HFFc6 (cell line): ENCODE measurements at regions not wholly inside any gene's neighbourhood (a gene's known extent, or its start where the extent isn't known, plus 50 kb on each side); places are given as distances from the start of the nearest gene placed in this dataset.
"Not testable (repeated sequence)": the region's sequence is repeated elsewhere in the genome, so short reads cannot be mapped to it uniquely, and the experiment has no call there.

Experiments used
- DNase-seq: peaks from one replicate; pipeline ENCODE4 v3.0.0-alpha.2; 2018
- H3K27ac Mint-ChIP-seq: 2 replicates; pipeline ENCODE4 v1.8.0; 2020; ENCODE audit warnings: mild to moderate bottlenecking, mixed read lengths
- H3K27me3 Mint-ChIP-seq: 2 replicates; pipeline ENCODE4 v1.8.0; 2021; ENCODE audit warnings: mild to moderate bottlenecking, moderate library complexity, mixed read lengths; ENCODE audit not compliant: insufficient read depth
- H3K36me3 Mint-ChIP-seq: 2 replicates; pipeline ENCODE4 v1.8.0; 2021; ENCODE audit warnings: low read depth, mixed read lengths
- H3K4me1 Mint-ChIP-seq: 2 replicates; pipeline ENCODE4 v1.8.0; 2020; ENCODE audit warnings: low read depth, mixed read lengths
- H3K4me3 Mint-ChIP-seq: 2 replicates; pipeline ENCODE4 v1.8.0; 2020; ENCODE audit warnings: mild to moderate bottlenecking, moderate library complexity, mixed read lengths
- H3K9me3 Mint-ChIP-seq: 2 replicates; pipeline ENCODE4 v1.8.0; 2020; ENCODE audit warnings: mild to moderate bottlenecking, mixed read lengths
- TF ChIP-seq, protein P1 (sequence below): fragments of 200-600 bp; sonication (generic); IDR thresholded peaks from 2 replicates; pipeline ENCODE4 v1.5.0; 2021; ENCODE audit warnings: antibody characterized with exemption, mild to moderate bottlenecking

DNA sequence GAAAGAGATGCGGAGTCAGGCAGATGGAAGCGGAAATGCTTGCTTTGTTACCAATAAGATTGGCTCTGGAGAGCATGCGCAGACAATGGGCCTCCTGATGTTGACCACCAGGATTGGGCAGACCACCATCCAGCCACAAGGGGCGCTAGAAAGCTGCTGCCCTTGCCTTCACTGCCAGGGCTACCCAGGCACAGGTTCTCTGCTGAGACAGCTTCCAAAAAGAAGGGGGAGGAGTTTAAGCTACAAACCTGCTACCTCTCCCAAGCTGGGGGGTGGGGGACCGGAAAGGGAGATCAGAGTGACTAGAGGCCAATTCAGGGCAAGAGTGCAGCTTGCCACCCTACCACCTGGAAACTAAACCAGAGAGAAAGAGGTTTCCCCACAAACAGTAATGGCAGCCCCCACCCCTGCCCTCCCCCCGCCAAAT lies 369.7 kb downstream of the RRAGC start:
- no peaks in the 10 kb centered on the region for H3K4me1 Mint-ChIP-seq
- no peak overlapping the region for H3K4me3 Mint-ChIP-seq
- peaks cover 32% of the 10 kb centered on the region for H3K9me3 Mint-ChIP-seq
- TF ChIP-seq, protein P1, sequence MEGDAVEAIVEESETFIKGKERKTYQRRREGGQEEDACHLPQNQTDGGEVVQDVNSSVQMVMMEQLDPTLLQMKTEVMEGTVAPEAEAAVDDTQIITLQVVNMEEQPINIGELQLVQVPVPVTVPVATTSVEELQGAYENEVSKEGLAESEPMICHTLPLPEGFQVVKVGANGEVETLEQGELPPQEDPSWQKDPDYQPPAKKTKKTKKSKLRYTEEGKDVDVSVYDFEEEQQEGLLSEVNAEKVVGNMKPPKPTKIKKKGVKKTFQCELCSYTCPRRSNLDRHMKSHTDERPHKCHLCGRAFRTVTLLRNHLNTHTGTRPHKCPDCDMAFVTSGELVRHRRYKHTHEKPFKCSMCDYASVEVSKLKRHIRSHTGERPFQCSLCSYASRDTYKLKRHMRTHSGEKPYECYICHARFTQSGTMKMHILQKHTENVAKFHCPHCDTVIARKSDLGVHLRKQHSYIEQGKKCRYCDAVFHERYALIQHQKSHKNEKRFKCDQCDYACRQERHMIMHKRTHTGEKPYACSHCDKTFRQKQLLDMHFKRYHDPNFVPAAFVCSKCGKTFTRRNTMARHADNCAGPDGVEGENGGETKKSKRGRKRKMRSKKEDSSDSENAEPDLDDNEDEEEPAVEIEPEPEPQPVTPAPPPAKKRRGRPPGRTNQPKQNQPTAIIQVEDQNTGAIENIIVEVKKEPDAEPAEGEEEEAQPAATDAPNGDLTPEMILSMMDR, result peak; percentile 39
- no peaks in the 10 kb centered on the region for H3K27me3 Mint-ChIP-seq
- H3K27ac Mint-ChIP-seq, result no peak overlapping the region
- DNase-seq, result no peak
- H3K36me3 Mint-ChIP-seq, result no peaks in the 10 kb centered on the region

DNA sequence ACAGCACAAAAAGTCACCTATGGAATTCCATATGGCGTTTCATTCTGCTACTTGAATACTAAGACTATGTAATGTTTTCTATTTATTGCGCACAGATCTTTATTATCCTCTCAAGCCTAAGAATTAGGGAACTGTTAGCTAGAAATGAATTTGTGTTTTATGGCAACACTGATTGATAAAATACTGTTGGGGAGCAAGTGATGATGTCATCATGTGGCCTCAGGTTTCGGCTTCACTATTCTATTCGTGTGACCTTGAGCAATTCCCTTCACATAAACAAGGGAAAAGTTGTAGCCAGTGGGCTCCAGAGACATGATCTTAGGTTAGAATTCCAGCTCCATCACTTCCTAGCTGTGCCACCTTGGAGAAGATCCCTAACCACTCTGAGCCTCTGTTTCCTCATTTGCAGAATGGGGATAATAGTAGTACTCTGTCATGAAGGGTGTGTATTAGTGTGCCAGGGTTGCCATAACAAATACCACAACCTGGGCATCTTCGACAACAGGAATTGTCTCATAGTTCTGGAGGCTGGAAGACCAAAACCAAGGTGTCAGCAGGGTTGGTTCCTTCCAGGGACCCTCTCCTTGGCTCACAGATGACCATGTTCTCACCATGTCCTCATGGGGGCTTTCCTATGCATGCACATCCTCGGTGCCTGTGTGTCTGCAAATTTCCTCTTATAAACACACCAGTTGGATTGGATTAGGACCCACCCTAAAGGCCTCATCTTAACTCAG lies 371.2 kb downstream of the RRAGC start:
- H3K4me1 Mint-ChIP-seq, result no peaks in the 10 kb centered on the region
- no peak overlapping the region for H3K4me3 Mint-ChIP-seq
- H3K9me3 Mint-ChIP-seq, result peaks cover 38% of the 10 kb centered on the region
- no peak overlapping the region for H3K27ac Mint-ChIP-seq
- DNase-seq, result no peak
- no peaks in the 10 kb centered on the region for H3K27me3 Mint-ChIP-seq
- no peaks in the 10 kb centered on the region for H3K36me3 Mint-ChIP-seq
- TF ChIP-seq, protein P1, result no peak

DNA sequence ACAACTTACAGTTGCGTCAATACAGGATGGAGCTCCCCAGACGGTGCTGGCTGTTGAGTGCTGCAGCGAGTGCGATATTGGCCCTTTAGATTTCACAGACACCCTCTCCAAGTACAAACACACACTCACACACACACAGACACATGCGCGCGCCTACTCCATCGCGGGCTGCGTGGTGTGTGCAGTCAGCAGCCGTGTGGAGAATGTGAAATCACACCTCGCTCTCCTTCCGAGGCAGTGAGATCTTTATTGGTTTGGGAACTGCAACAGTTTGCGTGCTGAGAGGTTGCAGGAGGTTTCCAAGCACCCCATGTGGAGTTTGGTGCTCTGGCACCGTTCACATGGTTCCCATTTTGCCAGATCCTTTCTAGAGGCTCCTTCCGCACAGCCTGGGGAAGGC lies 372.2 kb downstream of the RRAGC start:
- H3K4me1 Mint-ChIP-seq, result no peaks in the 10 kb centered on the region
- no peak overlapping the region for H3K27ac Mint-ChIP-seq
- H3K9me3 Mint-ChIP-seq, result peaks cover 38% of the 10 kb centered on the region
- no peak for DNase-seq
- no peaks in the 10 kb centered on the region for H3K36me3 Mint-ChIP-seq
- no peaks in the 10 kb centered on the region for H3K27me3 Mint-ChIP-seq
- H3K4me3 Mint-ChIP-seq, result no peak overlapping the region
- TF ChIP-seq, protein P1, result no peak

DNA sequence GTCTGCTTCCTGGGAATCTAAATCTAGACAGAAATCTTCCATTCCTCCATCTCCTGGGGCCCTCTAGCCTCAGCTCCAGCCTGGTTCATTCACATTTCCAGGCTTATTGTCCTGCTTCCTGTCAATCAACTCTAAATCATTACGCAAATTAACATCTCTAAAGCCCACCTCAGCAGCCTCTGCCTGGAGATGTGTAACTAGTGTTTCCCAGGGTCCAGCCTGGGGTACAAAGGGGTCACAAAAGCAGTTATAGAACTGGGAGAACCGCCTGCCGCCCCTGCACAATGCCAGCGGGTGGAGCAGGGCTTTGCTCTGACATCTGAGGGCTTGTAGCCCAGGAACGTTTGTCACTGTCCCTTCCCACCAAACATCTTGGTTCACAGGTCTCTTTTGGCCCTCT lies 373.5 kb downstream of the RRAGC start:
- H3K4me3 Mint-ChIP-seq, result no peak overlapping the region

DNA sequence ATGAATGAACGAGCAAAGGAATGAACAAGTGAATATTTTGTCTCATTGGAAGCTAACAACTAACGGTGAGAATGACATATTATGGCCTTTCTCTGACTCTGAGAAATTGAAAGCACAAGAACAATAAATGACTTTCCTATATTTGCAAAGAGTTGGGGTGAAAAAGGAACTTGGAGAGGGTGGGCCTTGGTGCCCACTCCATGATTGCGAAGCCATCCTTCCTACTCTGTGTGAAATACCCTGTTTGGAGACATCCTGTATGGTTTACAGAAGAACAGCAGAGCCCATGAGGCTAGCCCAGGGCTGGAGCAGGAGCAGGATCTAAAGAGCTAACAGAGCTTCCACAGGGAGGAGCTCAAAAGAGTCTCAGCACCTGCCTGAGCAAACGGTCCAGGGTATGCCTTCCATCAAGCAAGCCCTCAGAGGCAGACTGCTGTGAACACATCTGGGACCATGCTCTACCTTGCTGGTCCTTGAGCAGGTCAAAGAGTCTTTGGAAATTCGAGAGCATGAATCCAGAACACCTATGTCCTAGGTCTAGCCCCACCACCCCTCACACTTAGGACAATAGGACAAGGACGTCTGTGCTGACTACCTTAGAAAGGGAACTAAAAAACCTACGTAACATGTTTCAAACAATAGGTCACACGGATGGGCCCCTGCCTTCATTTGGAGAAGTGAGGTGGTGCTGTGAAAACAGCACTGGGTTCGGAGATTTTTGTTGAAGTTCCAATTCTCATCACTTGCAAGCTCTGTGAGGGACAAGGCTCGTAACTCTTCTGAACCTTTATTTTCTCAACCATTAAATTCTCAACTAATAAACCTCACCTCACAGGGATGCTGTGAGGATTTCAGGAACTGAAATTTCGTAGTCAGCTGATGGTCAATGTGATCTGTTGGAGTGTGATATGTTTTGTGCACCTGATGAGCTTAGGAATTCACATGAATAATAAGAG lies 377.4 kb downstream of the RRAGC start:
- TF ChIP-seq, protein P1, result no peak
- H3K4me1 Mint-ChIP-seq, result no peaks in the 10 kb centered on the region
- no peaks in the 10 kb centered on the region for H3K27me3 Mint-ChIP-seq
- H3K27ac Mint-ChIP-seq, result no peak overlapping the region
- DNase-seq, result no peak
- no peak overlapping the region for H3K4me3 Mint-ChIP-seq
- H3K9me3 Mint-ChIP-seq, result peaks cover 40% of the 10 kb centered on the region
- H3K36me3 Mint-ChIP-seq, result no peaks in the 10 kb centered on the region

More for the DNA sequence above, 373.5 kb downstream of the RRAGC start:
- Mint-ChIP-seq H3K27ac (no peak overlapping the region), H3K36me3 (no peaks in the 10 kb centered on the region), H3K27me3 (no peaks in the 10 kb centered on the region), H3K4me1 (no peaks in the 10 kb centered on the region), H3K9me3 (peaks cover 44% of the 10 kb centered on the region)
- TF ChIP-seq, protein P1, result no peak
- no peak for DNase-seq

DNA sequence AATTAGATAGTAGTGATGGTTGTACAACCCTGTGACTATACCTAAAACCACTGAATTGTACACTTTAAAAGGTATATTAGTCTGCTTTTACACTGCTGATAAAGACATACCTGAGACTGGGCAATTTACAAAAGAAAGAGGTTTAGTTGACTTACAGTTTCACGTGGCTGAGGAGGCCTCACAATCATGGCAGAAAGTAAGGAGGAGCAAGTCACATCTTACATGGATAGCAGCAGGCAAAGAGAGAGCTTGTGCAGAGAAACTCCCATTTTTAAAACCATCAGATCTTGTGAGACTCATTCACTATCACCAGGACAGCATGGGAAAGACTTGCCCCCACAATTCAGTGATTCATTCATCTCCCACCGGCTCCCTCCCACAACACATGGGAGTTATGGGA lies 379.9 kb downstream of the RRAGC start:
- H3K9me3 Mint-ChIP-seq, result peaks cover 25% of the 10 kb centered on the region
- not testable (repeated sequence) for H3K27me3 Mint-ChIP-seq

More for the DNA sequence above, 379.9 kb downstream of the RRAGC start:
- H3K27ac Mint-ChIP-seq, DNase-seq, H3K4me3 Mint-ChIP-seq, H3K4me1 Mint-ChIP-seq, H3K36me3 Mint-ChIP-seq: not testable (repeated sequence)
